ENCODE measurements at regions not wholly inside any gene's neighbourhood (a gene's known extent, or its start where the extent isn't known, plus 50 kb on each side); places are given as distances from the start of the nearest gene placed in this dataset.

DNA sequence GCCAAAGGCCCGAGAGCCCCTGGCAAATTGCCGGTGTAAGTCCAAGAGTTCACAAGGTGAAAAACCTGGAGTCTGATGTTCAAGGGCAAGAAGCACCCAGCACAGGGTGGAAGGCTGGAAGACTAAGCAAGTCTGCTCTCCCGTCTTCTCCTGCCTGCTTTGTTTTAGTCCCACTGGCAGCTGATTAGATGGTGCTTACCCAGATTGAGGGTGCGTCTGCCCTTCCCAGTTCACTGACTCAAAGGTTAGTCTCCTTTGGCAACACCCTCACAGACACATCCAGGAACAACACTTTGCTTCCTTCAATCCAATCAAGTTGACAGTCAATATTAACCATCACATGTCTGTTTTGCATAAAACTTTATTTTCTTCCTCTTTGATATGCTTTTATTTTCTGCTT, 157.4 kb downstream of the HS3ST1 start:
- no peaks in the 10 kb centered on the region for H3K36me3 ChIP-seq (ENCODE audit: insufficient read depth, insufficient read length, low read length)
- no peak overlapping the region for H3K4me3 ChIP-seq (ENCODE audit: insufficient read length, low read depth)
- H3K27me3 ChIP-seq (ENCODE audit: insufficient read depth, insufficient read length): no peaks in the 10 kb centered on the region
- no peak for DNase-seq (ENCODE audit: low read depth, low spot score)
- no peak for TF ChIP-seq ZNF274 (IDR thresholded peaks at IDR 0.05; ENCODE audit: low read depth, low read length)
- no peak for TF ChIP-seq YY1 (IDR thresholded peaks at IDR 0.05; ENCODE audit: insufficient read depth, insufficient read length)
- no peak for TF ChIP-seq SUZ12 (IDR thresholded peaks at IDR 0.05; ENCODE audit: extremely low read depth, insufficient read depth, insufficient read length)
- H3K4me1 ChIP-seq (ENCODE audit: insufficient read depth, insufficient read length): no peaks in the 10 kb centered on the region
- H3K9me3 ChIP-seq (ENCODE audit: insufficient read depth, low read length): 0 out of 2 replicates have a peak, but pooled peaks cover under 1% of the 10 kb centered on the region
- no peak overlapping the region for H3K9ac ChIP-seq (ENCODE audit: insufficient read length, low read depth)

DNA sequence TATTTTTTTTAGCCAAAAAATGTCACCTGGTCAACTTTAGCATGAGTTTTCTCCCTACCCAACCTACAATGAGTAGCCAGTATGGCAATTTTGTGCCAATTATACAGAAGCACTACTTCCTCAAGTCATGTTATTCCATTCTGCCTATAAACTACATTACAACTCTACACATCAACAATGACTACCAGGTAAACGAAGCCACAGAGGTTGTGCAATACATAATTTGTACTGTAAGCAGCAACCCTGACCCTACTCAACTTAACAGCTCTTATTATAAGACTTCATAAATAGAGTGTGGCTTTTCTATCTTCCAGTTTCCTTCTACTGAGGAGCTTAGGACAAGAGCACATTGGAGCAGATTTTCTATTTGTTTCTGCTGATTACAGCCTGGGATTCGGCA, 160.5 kb downstream of the HS3ST1 start:
- H3K36me3 ChIP-seq (ENCODE audit: insufficient read depth, insufficient read length, low read length): no peaks in the 10 kb centered on the region
- H3K9me3 ChIP-seq (ENCODE audit: insufficient read depth, low read length): peaks cover 6% of the 10 kb centered on the region; the same call in 1 of the 2 replicates
- no peaks in the 10 kb centered on the region for H3K4me1 ChIP-seq (ENCODE audit: insufficient read depth, insufficient read length)
- no peak for DNase-seq (ENCODE audit: low read depth, low spot score)
- H3K9ac ChIP-seq (ENCODE audit: insufficient read length, low read depth): no peak overlapping the region
- no peaks in the 10 kb centered on the region for H3K27me3 ChIP-seq (ENCODE audit: insufficient read depth, insufficient read length)
- TF ChIP-seq ZNF274 (IDR thresholded peaks at IDR 0.05; ENCODE audit: low read depth, low read length): no peak
- TF ChIP-seq SUZ12 (IDR thresholded peaks at IDR 0.05; ENCODE audit: extremely low read depth, insufficient read depth, insufficient read length): no peak
- no peak for TF ChIP-seq YY1 (IDR thresholded peaks at IDR 0.05; ENCODE audit: insufficient read depth, insufficient read length)
- no peak overlapping the region for H3K4me3 ChIP-seq (ENCODE audit: insufficient read length, low read depth)

DNA sequence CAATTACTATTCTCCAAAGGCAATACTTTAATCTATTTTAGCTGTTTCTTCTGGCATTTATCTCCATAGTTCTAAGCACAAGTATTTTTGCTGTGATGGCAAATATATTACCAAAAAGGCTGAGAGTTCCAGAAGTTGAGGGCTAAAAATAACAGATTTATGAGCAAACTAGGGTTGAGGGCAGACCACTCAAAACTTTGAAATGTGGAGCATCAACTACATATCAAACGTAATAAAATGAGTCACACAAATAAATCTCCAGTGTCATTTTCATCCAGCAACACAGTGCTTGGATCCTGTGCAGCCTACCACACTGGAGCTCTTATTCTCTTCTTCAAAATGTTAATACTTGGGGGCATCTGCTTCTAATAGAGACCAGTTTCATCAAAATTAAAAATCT, 163.9 kb downstream of the HS3ST1 start:
- Histone ChIP-seq H3K9me3 (ENCODE audit: insufficient read depth, low read length) (peaks cover 6% of the 10 kb centered on the region; the same call in 1 of the 2 replicates), H3K27me3 (ENCODE audit: insufficient read depth, insufficient read length) (no peaks in the 10 kb centered on the region), H3K4me1 (ENCODE audit: insufficient read depth, insufficient read length) (no peaks in the 10 kb centered on the region), H3K9ac (ENCODE audit: insufficient read length, low read depth) (no peak overlapping the region), H3K36me3 (ENCODE audit: insufficient read depth, insufficient read length, low read length) (no peaks in the 10 kb centered on the region), H3K4me3 (ENCODE audit: insufficient read length, low read depth) (no peak overlapping the region)
- no peak for DNase-seq (ENCODE audit: low read depth, low spot score)
- TF ChIP-seq ZNF274 (IDR thresholded peaks at IDR 0.05; ENCODE audit: low read depth, low read length): no peak
- TF ChIP-seq SUZ12 (IDR thresholded peaks at IDR 0.05; ENCODE audit: extremely low read depth, insufficient read depth, insufficient read length): no peak
- TF ChIP-seq YY1 (IDR thresholded peaks at IDR 0.05; ENCODE audit: insufficient read depth, insufficient read length): no peak

DNA sequence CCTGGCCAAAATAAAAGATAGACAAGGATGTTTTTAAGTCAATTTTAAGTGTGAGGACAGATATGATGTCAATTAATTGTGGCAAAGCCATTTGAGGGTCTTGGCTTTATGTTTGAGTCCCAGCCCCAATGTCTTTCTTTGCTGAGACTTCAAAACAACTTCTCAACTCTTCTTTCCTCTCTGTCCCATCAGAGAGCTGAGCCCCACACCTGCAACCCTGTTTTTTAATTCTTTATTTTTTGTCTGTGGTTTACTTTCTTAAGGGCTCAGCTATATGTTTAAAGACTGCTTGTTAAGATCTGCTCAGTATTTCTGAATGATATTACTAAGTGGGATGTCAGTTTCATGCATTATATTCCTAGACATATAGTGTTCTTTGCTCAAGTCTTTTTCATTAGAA, 164.3 kb downstream of the HS3ST1 start:
- TF ChIP-seq ZNF274 (IDR thresholded peaks at IDR 0.05; ENCODE audit: low read depth, low read length) (no peak), SUZ12 (IDR thresholded peaks at IDR 0.05; ENCODE audit: extremely low read depth, insufficient read depth, insufficient read length) (no peak), YY1 (IDR thresholded peaks at IDR 0.05; ENCODE audit: insufficient read depth, insufficient read length) (no peak)
- DNase-seq (ENCODE audit: low read depth, low spot score): no peak
- Histone ChIP-seq H3K4me3 (ENCODE audit: insufficient read length, low read depth) (no peak overlapping the region), H3K27me3 (ENCODE audit: insufficient read depth, insufficient read length) (no peaks in the 10 kb centered on the region), H3K4me1 (ENCODE audit: insufficient read depth, insufficient read length) (no peaks in the 10 kb centered on the region), H3K9ac (ENCODE audit: insufficient read length, low read depth) (no peak overlapping the region), H3K36me3 (ENCODE audit: insufficient read depth, insufficient read length, low read length) (no peaks in the 10 kb centered on the region), H3K9me3 (ENCODE audit: insufficient read depth, low read length) (peaks cover 6% of the 10 kb centered on the region; the same call in 1 of the 2 replicates)

DNA sequence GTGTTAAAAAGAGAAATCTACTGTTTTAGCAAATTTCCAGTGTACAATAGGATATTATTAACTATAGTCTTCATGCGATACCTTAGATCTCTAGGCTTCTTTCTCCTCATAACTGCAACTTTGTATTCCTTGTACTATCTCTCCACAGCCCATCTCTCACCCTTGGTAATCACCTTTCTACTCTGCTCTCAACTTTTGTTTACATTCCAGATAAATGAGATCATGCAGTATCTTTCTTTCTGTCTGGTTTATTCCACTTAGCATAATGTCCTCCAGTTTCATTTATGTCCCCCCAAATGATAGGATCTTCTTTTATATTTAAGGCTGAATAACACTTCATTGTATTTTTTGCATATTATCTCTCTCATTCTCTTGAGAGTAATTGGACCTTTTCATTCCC, 165.5 kb downstream of the HS3ST1 start:
- no peak for DNase-seq (ENCODE audit: low read depth, low spot score)
- Histone ChIP-seq H3K4me1 (ENCODE audit: insufficient read depth, insufficient read length) (no peaks in the 10 kb centered on the region), H3K27me3 (ENCODE audit: insufficient read depth, insufficient read length) (no peaks in the 10 kb centered on the region), H3K4me3 (ENCODE audit: insufficient read length, low read depth) (no peak overlapping the region), H3K9ac (ENCODE audit: insufficient read length, low read depth) (no peak overlapping the region), H3K9me3 (ENCODE audit: insufficient read depth, low read length) (peaks cover 6% of the 10 kb centered on the region; the same call in 1 of the 2 replicates), H3K36me3 (ENCODE audit: insufficient read depth, insufficient read length, low read length) (no peaks in the 10 kb centered on the region)
- TF ChIP-seq YY1 (IDR thresholded peaks at IDR 0.05; ENCODE audit: insufficient read depth, insufficient read length) (no peak), ZNF274 (IDR thresholded peaks at IDR 0.05; ENCODE audit: low read depth, low read length) (no peak), SUZ12 (IDR thresholded peaks at IDR 0.05; ENCODE audit: extremely low read depth, insufficient read depth, insufficient read length) (no peak)

DNA sequence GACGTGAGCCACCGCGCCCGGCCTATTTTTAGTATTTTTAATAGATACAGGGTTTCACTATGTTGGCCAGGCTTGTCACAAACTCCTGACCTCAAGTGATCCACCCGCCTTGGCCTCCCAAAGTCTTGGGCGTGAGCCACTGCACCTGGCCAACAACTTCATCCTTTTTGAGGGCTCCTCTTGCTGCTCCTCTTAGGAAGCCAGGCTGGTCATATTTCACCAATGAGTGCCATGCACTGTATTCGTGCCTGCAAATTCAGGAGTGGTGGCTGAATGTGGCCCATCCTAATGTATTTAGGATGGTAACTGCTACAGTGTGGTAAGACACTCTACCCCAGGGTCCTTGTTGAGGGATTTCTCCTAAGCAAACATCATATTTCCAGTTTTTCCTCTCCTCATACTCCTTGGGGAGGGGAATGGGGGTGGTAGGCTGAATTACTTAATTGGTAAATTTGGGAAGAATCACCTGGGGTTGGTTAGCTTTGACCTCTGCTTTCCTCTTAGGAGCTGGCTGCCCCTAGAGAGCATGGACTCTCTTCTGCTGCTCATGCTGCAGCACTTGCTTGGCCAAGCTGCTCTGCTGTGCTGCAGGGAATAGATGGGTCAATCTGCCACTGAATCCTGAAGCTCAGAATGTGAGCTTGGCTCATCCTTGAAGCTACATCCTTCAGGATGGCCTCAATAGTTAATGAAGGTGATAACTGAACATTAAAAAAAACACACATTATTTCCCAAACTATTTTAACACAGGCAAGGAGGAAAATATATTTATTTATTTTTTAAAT, 167.4 kb downstream of the HS3ST1 start:
- H3K27me3 ChIP-seq (ENCODE audit: insufficient read depth, insufficient read length): no peaks in the 10 kb centered on the region
- no peak overlapping the region for H3K4me3 ChIP-seq (ENCODE audit: insufficient read length, low read depth)
- TF ChIP-seq ZNF274 (IDR thresholded peaks at IDR 0.05; ENCODE audit: low read depth, low read length) (no peak), YY1 (IDR thresholded peaks at IDR 0.05; ENCODE audit: insufficient read depth, insufficient read length) (no peak), SUZ12 (IDR thresholded peaks at IDR 0.05; ENCODE audit: extremely low read depth, insufficient read depth, insufficient read length) (no peak)
- no peak for DNase-seq (ENCODE audit: low read depth, low spot score)
- H3K36me3 ChIP-seq (ENCODE audit: insufficient read depth, insufficient read length, low read length): no peaks in the 10 kb centered on the region
- H3K4me1 ChIP-seq (ENCODE audit: insufficient read depth, insufficient read length): no peaks in the 10 kb centered on the region
- no peak overlapping the region for H3K9ac ChIP-seq (ENCODE audit: insufficient read length, low read depth)
- H3K9me3 ChIP-seq (ENCODE audit: insufficient read depth, low read length): peaks cover 5% of the 10 kb centered on the region; the same call in 1 of the 2 replicates

DNA sequence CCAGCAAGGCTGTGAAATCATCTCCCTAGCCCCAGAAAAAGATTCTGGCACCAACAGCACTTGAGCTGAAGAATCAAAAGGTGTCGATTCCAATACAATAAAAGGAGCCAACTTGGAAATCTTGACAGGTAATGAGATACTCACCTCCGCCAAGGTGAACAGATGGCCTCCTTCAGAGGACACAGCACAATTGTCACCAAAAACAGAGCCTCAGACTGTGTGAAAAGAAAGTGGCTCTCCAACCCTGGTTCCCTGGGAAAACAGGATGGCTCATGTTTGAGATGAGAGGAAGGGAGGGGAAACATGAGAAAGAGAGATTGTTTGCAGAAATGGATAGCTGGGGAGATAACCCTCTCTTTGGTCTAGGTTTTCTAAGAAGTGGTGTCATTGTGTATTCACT, 168.9 kb downstream of the HS3ST1 start:
- H3K4me3 ChIP-seq (ENCODE audit: insufficient read length, low read depth): no peak overlapping the region
- H3K36me3 ChIP-seq (ENCODE audit: insufficient read depth, insufficient read length, low read length): no peaks in the 10 kb centered on the region
- no peak overlapping the region for H3K9ac ChIP-seq (ENCODE audit: insufficient read length, low read depth)
- TF ChIP-seq SUZ12 (IDR thresholded peaks at IDR 0.05; ENCODE audit: extremely low read depth, insufficient read depth, insufficient read length): no peak
- no peaks in the 10 kb centered on the region for H3K4me1 ChIP-seq (ENCODE audit: insufficient read depth, insufficient read length)
- no peaks in the 10 kb centered on the region for H3K9me3 ChIP-seq (ENCODE audit: insufficient read depth, low read length)
- no peak for DNase-seq (ENCODE audit: low read depth, low spot score)
- no peaks in the 10 kb centered on the region for H3K27me3 ChIP-seq (ENCODE audit: insufficient read depth, insufficient read length)

Data from NT2/D1 (cell line).